Ishikawa (cell line): ENCODE measurements at regions not wholly inside any gene's neighbourhood (a gene's known extent, or its start where the extent isn't known, plus 50 kb on each side); places are given as distances from the start of the nearest gene placed in this dataset.

Source experiments
- CEBPB ChIP-seq: IDR thresholded peaks from 2 replicates; pipeline ENCODE4 v1.6.1; 2012
- CREB1 ChIP-seq: IDR thresholded peaks from 2 replicates; pipeline ENCODE4 v1.6.1; 2012; ENCODE audit warnings: low read depth
- EGR1 ChIP-seq: IDR thresholded peaks from 2 replicates; pipeline ENCODE4 v1.6.1; 2012
- EP300 ChIP-seq: IDR thresholded peaks from 2 replicates; pipeline ENCODE4 v1.6.1; 2012; ENCODE audit warnings: borderline replicate concordance
- FOXM1 ChIP-seq: IDR thresholded peaks from 2 replicates; pipeline ENCODE4 v1.6.1; 2012; ENCODE audit warnings: low read depth, borderline replicate concordance
- NFIC ChIP-seq: IDR thresholded peaks from 2 replicates; pipeline ENCODE4 v1.6.1; 2012
- RAD21 ChIP-seq: IDR thresholded peaks from 2 replicates; pipeline ENCODE4 v1.6.1; 2012; ENCODE audit warnings: low read depth
- REST ChIP-seq: IDR thresholded peaks from 2 replicates; pipeline ENCODE4 v1.6.1; 2012; ENCODE audit warnings: low read depth, mild to moderate bottlenecking
- TAF1 ChIP-seq: IDR thresholded peaks from 2 replicates; pipeline ENCODE4 v1.6.1; 2012; ENCODE audit warnings: low read depth, mild to moderate bottlenecking
- TCF12 ChIP-seq: IDR thresholded peaks from 2 replicates; pipeline ENCODE4 v1.6.1; 2012; ENCODE audit warnings: low read depth
- TEAD4 ChIP-seq: IDR thresholded peaks from 2 replicates; pipeline ENCODE4 v1.6.1; 2012
- YY1 ChIP-seq: IDR thresholded peaks from 2 replicates; pipeline ENCODE4 v1.6.1; 2012; ENCODE audit warnings: low read depth
- ZBTB7A ChIP-seq: IDR thresholded peaks from 2 replicates; pipeline ENCODE4 v1.6.1; 2012; ENCODE audit warnings: low read depth
- TF ChIP-seq, protein P1 (sequence below): IDR thresholded peaks from 2 replicates; pipeline ENCODE4 v1.6.1; 2012
- TF ChIP-seq, protein P2 (sequence below): IDR thresholded peaks from 2 replicates; pipeline ENCODE4 v1.6.1; 2012

GRCh38 chr1:87418048-87418447 lies 89.4 kb downstream of the LMO4 start:
- TF ChIP-seq FOXM1 (no peak), TAF1 (no peak), RAD21 (no peak), REST (no peak), EGR1 (no peak), YY1 (no peak), ZBTB7A (no peak), CEBPB (no peak), TCF12 (no peak), NFIC (no peak), EP300 (no peak), TEAD4 (no peak), CREB1 (no peak)
- TF ChIP-seq, protein P1, sequence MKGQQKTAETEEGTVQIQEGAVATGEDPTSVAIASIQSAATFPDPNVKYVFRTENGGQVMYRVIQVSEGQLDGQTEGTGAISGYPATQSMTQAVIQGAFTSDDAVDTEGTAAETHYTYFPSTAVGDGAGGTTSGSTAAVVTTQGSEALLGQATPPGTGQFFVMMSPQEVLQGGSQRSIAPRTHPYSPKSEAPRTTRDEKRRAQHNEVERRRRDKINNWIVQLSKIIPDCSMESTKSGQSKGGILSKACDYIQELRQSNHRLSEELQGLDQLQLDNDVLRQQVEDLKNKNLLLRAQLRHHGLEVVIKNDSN, result no peak
- TF ChIP-seq, protein P2, sequence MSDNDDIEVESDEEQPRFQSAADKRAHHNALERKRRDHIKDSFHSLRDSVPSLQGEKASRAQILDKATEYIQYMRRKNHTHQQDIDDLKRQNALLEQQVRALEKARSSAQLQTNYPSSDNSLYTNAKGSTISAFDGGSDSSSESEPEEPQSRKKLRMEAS, result no peak

GRCh38 chr1:87421809-87422208 lies 93.1 kb downstream of the LMO4 start:
- TF ChIP-seq, protein P1, result no peak
- TF ChIP-seq EP300, result no peak
- TF ChIP-seq, protein P2, result no peak
- TF ChIP-seq RAD21, result no peak
- TF ChIP-seq CEBPB, result no peak

GRCh38 chr1:87424541-87424940 lies 95.9 kb downstream of the LMO4 start:
- TF ChIP-seq CREB1 (no peak), YY1 (no peak), CEBPB (no peak), TCF12 (no peak), ZBTB7A (no peak), REST (no peak), TAF1 (no peak), EGR1 (no peak), TEAD4 (no peak), EP300 (no peak), NFIC (no peak), FOXM1 (no peak), RAD21 (no peak)
- TF ChIP-seq, protein P1, result no peak
- TF ChIP-seq, protein P2, result no peak

- TF ChIP-seq FOXM1 (no peak), RAD21 (no peak), TAF1 (no peak), ZBTB7A (no peak), CREB1 (no peak), EP300 (no peak), CEBPB (no peak)
- TF ChIP-seq, protein P2, result no peak
Observed at GRCh38 chr1:87426463-87427249, 98.0 kb downstream of the LMO4 start.

DNA sequence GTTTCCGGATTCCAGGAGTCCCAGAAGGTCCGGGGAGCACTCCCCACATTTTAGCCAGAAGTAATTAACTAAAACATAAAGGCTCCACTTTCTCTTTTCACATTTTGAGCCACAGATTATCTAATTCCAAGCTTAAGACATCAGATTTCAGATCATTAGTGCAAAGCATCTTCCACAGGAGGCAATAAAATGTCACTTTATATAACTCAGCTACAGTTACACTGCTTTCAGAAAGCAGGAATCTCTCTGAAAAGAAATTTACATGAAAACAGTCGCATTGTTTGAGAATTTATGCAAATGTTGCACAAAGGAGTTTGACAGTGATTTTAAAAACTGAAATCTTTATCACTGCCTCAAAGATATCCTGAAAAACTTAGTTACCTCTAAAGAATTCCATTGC lies 99.7 kb downstream of the LMO4 start:
- TF ChIP-seq RAD21, result no peak
- TF ChIP-seq TAF1, result no peak
- TF ChIP-seq REST, result no peak
- TF ChIP-seq, protein P1, result no peak
- no peak for TF ChIP-seq TEAD4
- TF ChIP-seq YY1, result no peak
- no peak for TF ChIP-seq TCF12
- TF ChIP-seq, protein P2, result no peak
- no peak for TF ChIP-seq FOXM1
- no peak for TF ChIP-seq CREB1
- TF ChIP-seq EGR1, result no peak
- TF ChIP-seq NFIC, result no peak
- no peak for TF ChIP-seq CEBPB
- no peak for TF ChIP-seq EP300
- TF ChIP-seq ZBTB7A, result no peak
